DMS153 (cell line): ENCODE measurements at regions not wholly inside any gene's neighbourhood (a gene's known extent, or its start where the extent isn't known, plus 50 kb on each side); places are given as distances from the start of the nearest gene placed in this dataset.

Experiments used
- DNase-seq: peaks from one replicate; lab custom pipeline; 2025; lab: John Stamatoyannopoulos, UW

DNA sequence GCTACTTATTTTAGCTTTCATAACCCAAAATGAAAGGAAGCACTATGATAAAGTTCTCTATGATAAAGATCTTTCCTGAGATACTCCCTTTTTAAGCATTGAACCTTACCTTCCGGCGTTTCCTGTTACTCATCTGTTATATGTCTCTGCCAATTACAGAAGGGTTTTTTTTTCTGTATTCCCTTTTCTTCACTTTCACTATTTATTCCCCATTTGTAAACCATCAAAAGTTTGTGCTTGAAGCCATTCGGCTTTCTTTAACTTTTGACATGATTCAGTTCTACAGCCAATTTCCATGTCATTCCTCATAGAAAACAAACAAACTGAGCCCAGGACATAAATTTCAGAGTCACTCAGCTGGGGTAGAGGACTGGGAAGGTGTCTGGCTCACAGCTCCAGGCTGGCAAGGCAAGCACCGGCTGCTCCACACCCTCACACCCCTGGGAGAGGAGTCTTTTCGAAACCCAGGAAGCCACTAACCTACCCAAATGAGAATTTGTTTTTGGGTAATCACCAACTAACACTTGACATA, 429.4 kb upstream of the TRIB2 start:
- no peak for DNase-seq

DNA sequence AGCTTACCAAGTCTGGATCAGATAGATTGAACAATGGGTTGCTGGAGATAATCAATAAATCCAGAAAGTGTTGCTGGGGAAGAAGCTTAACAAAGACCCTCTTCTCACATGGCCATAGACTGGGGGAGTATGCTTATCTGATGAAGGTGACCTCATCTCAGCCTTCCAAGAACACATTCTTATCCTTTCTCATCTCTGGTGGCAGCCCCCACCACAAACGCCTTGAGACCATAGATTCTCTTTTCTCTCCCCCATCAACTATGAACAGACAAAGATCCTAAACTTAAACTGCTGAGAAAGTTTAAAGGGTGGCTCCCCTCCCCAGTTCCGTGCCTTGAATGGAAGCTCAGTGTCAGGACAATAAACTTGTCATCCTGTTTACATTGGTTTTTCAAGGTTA, 428.7 kb upstream of the TRIB2 start:
- no peak for DNase-seq

DNA sequence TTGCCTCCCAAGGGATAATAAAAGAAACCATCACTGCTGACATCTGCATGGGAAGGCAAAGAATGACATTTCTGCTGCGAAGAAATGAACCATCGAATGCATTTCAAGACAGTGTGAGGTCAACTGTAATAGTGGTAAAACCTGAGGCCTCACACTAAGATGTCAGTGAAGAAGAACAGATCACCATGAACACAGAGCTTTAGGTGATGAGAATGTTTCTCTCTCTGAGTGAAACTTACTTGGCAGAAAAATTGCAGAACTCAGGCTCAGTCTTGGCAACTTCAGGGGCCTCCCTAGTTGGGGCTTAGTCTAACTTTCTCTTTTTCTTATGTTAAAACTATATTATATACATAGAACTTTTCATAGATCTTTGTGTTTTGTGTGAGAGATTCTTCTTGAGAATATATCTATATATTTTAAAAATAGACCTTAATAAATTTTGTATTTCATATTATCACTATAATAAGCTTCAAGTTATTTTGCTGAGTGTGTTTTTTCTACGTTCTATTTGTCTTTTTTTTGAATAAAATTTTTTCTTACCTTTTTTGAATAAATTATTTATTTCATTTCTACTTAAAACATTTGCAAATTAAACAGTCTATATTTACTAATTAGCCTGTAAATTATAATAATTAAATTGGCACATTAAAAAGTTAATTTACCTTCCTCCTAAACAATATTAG, 427.5 kb upstream of the TRIB2 start:
- DNase-seq, result no peak

DNA sequence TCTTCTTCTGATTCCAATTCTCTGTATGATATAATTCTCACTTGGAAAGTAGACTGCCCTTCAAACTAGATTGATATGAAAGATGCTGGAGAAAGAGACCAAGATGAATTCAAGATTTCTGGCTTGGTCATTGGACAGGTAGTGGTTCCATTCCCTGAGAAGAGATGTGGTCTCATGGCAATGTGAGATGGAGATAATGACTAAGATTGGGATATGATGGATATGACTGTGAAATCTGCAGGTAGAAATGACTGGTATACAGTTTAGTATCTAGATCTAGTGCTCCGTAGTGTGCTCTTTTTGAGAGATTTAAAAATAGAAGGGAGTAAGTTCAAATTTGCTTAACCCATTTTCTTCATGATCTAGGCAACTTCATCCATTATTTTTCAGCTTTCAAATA, 425.4 kb upstream of the TRIB2 start:
- DNase-seq, result no peak

GRCh38 chr2:12293874-12294273, 422.9 kb upstream of the TRIB2 start:
- DNase-seq, result no peak

- DNase-seq, result no peak
Measured at GRCh38 chr2:12295856-12296519, 420.7 kb upstream of the TRIB2 start.

- DNase-seq, result no peak
Measured at GRCh38 chr2:12296915-12297314, 419.8 kb upstream of the TRIB2 start.

- no peak for DNase-seq
Measured at GRCh38 chr2:12298352-12298751, 418.4 kb upstream of the TRIB2 start.

DNA sequence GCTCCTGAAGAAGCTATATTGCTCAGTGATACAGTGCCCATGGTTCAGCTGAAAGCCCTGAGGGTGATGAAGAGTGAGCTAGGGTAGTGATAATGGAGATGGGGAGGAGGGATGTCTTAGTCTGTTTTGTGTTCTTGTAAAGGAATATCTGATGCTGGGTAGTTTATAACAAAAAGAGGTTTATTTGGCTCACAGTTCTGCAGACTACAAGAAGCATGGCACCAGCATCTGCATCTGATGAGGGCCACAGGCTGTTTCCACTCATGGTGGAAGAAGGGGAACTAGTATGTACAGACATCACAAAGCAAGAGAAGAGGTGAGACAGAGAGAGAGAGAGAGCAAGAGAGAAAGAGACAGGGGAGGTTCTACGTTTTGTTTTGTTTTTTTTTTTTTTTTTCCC, 417.3 kb upstream of the TRIB2 start:
- DNase-seq, result no peak

GRCh38 chr2:12300019-12300602, 416.6 kb upstream of the TRIB2 start:
- no peak for DNase-seq

GRCh38 chr2:12300927-12301326, 415.8 kb upstream of the TRIB2 start:
- DNase-seq, result no peak

- no peak for DNase-seq
Measured at GRCh38 chr2:12302140-12302539, 414.6 kb upstream of the TRIB2 start.

DNA sequence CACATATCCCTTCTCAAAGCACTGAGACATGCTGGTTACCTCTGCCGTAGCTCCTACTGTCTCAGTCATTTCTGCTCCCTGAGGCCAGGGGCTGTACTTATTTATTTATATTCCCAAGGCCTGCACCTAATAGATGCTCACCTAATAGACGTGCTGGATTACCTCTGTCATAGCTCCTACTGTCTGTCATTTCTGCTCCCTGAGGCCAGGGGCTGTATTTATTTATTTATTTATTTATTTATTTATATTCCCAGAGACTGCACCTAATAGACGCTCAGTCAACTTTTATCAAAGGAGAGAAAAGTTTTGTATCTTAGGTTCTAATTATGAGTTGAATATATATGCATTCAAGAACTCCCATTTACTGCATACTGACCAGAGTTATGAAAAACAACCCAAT, 414.0 kb upstream of the TRIB2 start:
- no peak for DNase-seq

DNA sequence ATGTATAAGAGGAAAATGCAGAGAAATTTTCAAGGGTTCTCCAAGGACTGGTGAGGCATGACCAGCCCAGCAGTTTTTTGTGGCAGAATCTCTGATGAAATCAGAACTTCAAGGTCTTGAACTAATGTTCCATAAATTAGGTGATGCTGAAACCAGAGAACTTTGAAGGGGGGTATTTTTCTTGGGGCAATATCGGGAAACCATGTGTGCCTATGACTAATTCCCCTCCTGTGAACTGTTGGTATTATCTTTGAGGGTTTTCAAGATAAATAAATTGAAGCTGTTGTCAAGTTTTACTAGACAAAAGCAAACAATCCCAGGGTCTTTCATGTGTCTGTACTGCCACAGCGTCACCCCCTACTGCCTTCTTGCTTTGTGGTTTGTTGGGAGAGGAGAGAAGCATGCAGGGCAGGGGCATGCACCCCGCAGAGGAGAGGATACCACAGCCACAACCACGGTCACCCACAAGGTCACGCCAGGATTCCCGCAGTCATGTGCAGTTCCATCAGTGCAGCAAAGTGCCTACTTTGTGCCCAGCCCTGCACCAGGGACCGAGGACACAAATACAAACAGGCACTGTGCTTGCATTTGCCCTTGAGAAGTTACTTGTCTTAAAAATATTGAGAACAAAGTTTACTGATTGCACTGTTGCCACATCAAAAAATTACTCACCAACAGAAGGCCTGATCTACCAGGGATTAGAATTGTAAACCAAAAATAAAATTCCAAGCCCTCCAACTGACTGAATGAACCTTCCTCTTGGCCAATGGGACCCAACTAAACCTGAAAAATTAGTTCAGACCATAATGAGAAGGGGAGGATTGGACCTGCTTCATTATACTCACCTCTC, 413.3 kb upstream of the TRIB2 start:
- DNase-seq, result no peak

DNA sequence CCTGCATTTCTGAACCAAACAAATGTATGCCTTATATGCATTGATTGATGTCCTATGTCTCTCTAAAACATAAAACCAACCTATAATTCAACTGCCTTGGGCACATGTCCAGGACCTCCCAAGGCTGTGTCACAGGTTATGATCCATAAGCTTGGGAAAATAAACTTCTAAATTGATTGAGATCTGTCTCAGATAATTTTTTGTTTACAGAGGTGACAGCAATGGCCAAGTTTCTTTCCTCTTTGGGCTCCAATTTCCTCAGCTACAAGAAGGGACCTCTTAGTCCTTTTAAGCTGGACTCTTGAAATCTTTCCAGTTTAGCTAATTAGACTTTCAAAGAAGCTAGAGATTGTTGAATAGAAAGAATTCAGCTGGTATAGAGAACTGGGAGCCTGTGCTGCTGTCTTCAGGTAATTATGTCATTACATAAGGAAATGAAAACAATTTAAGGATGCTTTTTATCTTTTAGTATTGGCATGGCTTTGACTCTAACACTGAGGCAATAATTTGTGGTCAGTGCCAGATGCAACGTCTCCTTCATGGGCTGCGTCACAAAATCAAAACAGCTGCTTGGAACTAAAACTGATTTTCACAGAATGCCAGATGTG, 412.1 kb upstream of the TRIB2 start:
- no peak for DNase-seq

GRCh38 chr2:12305931-12306330, 410.8 kb upstream of the TRIB2 start:
- DNase-seq, result no peak

DNA sequence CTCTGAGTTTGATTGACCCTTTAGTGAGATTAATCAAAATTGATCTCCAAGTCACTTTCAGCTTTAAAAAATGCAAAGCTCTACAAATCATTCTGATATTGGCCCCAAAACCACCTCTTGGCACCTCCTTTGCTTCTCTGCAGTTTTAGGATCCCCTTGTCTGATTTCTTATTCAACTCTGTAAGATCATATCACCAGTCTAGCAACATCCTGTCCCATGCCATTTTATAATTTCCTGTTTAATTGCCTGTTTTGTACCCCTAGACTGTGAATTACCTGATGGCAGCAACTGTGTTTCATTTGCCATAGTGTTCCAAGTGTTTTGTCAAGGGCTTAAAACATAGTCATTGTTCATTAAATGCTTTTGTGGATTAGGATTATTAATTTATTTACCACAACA, 406.3 kb upstream of the TRIB2 start:
- no peak for DNase-seq

- no peak for DNase-seq
Measured at GRCh38 chr2:12313445-12314126, 403.1 kb upstream of the TRIB2 start.

GRCh38 chr2:12314127-12314760, 402.5 kb upstream of the TRIB2 start:
- DNase-seq, result peak; percentile 69

- no peak for DNase-seq
Measured at GRCh38 chr2:12315224-12315623, 401.5 kb upstream of the TRIB2 start.

DNA sequence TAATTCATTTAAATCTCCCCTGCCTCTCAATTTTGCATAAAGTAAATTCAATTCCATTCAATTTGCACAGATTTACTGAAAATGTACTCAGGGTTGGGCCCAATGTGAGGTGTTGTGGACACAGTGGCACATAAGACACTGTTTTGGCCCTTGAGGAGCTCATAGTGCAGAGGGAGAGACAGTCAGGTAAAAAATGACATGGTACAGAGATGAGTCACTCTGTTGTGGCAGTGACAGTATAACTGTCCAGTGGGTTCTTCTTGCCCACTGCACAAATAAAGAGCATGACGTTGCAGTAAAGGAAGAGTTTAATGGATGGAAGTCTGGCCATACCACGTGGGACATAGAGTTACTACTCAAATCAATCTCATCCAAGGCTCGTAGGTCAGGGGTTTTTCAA, 400.3 kb upstream of the TRIB2 start:
- no peak for DNase-seq
